HEK293 (cell line): ENCODE measurements at regions not wholly inside any gene's neighbourhood (a gene's known extent, or its start where the extent isn't known, plus 50 kb on each side); places are given as distances from the start of the nearest gene placed in this dataset.

Source experiments
- MYNN ChIP-seq: fragments of 450-650 bp; formaldehyde crosslinking; IDR thresholded peaks from 2 replicates; pipeline ENCODE4 v1.5.1; 2016; ENCODE audit warnings: missing biosample characterization, missing genetic modification characterization, borderline replicate concordance
- SCRT2 ChIP-seq: fragments of 450-650 bp; formaldehyde crosslinking; IDR thresholded peaks from 2 replicates; pipeline ENCODE4 v1.5.1; 2016; ENCODE audit warnings: missing biosample characterization, missing genetic modification characterization
- TRIM28 ChIP-seq: IDR thresholded peaks from 2 replicates; pipeline ENCODE4 v1.6.1; 2011; ENCODE audit warnings: low read length, control low read depth, borderline replicate concordance
- ZBTB1 ChIP-seq: fragments of 450-650 bp; formaldehyde crosslinking; IDR thresholded peaks from 2 replicates; pipeline ENCODE4 v1.5.1; 2016; ENCODE audit warnings: missing biosample characterization, missing genetic modification characterization
- ZNF19 ChIP-seq: fragments of 450-650 bp; formaldehyde crosslinking; IDR thresholded peaks from 2 replicates; pipeline ENCODE4; 2016; ENCODE audit warnings: missing biosample characterization, missing genetic modification characterization, low read depth
- TF ChIP-seq, protein P1 (sequence below): fragments of 450-650 bp; formaldehyde crosslinking; IDR thresholded peaks from 2 replicates; pipeline ENCODE4 v1.5.1; 2016; ENCODE audit warnings: missing biosample characterization, missing genetic modification characterization
- TF ChIP-seq, protein P2 (sequence below): fragments of 450-650 bp; formaldehyde crosslinking; IDR thresholded peaks from 2 replicates; pipeline ENCODE4 v1.5.1; 2016; ENCODE audit warnings: missing biosample characterization, missing genetic modification characterization

DNA sequence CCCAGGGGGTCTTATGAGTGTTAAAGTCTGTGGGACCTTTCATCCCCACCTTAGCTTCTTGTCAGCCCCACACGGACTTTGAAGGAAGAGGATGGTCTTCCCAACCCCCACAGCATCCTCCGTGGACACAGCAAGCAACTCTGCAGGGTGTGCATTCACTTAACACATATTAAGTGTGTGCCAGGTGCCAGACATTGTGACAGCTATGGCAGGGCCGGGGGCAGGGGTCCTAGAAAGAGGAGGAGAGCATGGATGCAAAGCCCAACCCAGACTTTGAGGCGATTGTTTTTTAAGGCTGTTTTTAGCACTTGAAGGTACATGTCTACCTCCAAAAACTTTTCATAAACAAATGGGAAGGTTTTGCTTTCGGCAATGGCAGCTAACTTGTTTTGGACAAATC lies 121.6 kb upstream of the KCNG1 start:
- no peak for TF ChIP-seq SCRT2
- TF ChIP-seq, protein P1, sequence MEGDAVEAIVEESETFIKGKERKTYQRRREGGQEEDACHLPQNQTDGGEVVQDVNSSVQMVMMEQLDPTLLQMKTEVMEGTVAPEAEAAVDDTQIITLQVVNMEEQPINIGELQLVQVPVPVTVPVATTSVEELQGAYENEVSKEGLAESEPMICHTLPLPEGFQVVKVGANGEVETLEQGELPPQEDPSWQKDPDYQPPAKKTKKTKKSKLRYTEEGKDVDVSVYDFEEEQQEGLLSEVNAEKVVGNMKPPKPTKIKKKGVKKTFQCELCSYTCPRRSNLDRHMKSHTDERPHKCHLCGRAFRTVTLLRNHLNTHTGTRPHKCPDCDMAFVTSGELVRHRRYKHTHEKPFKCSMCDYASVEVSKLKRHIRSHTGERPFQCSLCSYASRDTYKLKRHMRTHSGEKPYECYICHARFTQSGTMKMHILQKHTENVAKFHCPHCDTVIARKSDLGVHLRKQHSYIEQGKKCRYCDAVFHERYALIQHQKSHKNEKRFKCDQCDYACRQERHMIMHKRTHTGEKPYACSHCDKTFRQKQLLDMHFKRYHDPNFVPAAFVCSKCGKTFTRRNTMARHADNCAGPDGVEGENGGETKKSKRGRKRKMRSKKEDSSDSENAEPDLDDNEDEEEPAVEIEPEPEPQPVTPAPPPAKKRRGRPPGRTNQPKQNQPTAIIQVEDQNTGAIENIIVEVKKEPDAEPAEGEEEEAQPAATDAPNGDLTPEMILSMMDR (tag by site-specific recombination) = no peak
- no peak for TF ChIP-seq TRIM28
- TF ChIP-seq, protein P2, sequence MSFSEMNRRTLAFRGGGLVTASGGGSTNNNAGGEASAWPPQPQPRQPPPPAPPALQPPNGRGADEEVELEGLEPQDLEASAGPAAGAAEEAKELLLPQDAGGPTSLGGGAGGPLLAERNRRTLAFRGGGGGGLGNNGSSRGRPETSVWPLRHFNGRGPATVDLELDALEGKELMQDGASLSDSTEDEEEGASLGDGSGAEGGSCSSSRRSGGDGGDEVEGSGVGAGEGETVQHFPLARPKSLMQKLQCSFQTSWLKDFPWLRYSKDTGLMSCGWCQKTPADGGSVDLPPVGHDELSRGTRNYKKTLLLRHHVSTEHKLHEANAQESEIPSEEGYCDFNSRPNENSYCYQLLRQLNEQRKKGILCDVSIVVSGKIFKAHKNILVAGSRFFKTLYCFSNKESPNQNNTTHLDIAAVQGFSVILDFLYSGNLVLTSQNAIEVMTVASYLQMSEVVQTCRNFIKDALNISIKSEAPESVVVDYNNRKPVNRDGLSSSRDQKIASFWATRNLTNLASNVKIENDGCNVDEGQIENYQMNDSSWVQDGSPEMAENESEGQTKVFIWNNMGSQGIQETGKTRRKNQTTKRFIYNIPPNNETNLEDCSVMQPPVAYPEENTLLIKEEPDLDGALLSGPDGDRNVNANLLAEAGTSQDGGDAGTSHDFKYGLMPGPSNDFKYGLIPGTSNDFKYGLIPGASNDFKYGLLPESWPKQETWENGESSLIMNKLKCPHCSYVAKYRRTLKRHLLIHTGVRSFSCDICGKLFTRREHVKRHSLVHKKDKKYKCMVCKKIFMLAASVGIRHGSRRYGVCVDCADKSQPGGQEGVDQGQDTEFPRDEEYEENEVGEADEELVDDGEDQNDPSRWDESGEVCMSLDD = no peak
- no peak for TF ChIP-seq MYNN
- no peak for TF ChIP-seq ZBTB1 (tag by site-specific recombination)
- no peak for TF ChIP-seq ZNF19 (tag by site-specific recombination)
